GM19438 (cell line): ENCODE measurements at regions not wholly inside any gene's neighbourhood (a gene's known extent, or its start where the extent isn't known, plus 50 kb on each side); places are given as distances from the start of the nearest gene placed in this dataset.
A peak's percentile ranks its signal among the peaks of the same experiment; 100 is the strongest.
"Not testable (repeated sequence)": the region's sequence is repeated elsewhere in the genome, so short reads cannot be mapped to it uniquely, and the experiment has no call there.

Source experiments
- ATAC-seq: cut with Tn5 transposase; IDR thresholded peaks from one replicate; pipeline ENCODE4 v1.9.1; 2021; ENCODE audit warnings: low read depth; ENCODE audit not compliant: unreplicated experiment

DNA sequence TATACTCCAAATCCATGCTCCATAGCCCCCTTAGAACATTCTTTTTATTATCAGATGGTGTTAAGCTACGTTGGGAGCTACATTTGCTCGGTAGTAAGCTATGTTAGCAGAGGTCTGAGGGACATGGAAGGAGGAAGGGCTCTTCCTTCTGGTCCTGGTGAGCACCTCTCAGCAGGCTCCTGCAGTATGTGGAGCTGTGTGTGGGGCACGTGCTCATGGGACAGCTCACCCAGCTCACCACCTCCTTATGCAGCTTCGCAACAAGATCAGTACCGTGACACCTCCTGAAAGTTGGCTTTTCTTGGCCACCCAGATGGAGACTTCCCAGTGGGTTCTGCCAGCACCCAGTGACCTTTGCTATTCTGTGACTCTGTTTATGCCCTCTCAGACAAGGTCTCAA is 400.5 kb upstream of the SLC10A2 start:
- no peak for ATAC-seq

DNA sequence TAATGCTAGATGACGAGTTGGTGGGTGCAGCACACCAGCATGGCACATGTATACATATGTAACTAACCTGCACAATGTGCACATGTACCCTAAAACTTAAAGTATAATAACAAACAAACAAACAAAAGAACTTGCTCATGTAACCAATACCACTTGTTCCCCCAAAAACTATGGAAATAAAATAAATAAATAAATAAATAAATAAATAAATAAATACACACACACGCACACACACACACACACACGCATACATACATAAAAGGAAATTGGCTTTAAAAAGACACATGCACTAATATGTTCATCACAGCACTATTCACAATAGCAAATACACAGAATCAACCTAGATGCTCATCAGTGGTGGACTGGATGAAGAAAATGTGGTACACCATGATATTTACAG is 394.0 kb upstream of the SLC10A2 start:
- not testable (repeated sequence) for ATAC-seq

DNA sequence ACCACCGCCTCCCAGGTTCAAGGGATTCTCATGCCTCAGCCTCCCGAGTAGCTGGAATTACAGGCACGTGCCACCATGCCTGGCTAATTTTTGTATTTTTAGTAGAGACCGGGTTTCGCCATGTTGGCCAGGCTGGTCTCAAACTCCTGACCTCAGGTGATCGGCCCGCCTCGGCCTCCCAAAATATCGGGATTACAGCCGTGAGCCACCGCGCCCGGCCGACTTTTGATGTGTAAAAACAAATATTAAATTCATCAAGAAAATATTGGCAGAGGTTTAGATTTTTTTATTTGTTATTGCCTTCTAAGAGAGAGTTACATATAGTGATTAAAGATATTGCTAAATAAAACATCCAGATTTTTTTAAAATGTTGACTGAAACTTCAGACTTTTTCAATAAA is 390.8 kb upstream of the SLC10A2 start:
- ATAC-seq, result not testable (repeated sequence)

DNA sequence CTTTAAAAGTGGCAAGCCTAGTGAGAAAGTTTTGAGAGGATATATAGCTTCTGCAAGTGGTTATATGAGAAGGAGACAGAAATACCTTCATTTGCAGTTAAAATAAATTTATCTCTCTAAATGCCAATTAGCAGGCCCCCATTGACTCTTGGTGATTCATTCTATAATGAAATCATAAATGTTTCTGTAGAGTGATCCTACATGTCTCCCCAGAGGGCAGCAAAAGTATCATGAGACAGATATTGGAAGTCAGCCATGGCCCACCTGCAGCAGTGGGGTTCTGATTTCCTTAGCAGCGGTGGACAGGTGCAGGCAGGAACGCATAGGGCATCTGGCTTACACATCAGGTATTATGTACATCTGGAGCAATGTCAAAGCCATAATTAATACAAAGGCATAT is 385.4 kb upstream of the SLC10A2 start:
- no peak for ATAC-seq

DNA sequence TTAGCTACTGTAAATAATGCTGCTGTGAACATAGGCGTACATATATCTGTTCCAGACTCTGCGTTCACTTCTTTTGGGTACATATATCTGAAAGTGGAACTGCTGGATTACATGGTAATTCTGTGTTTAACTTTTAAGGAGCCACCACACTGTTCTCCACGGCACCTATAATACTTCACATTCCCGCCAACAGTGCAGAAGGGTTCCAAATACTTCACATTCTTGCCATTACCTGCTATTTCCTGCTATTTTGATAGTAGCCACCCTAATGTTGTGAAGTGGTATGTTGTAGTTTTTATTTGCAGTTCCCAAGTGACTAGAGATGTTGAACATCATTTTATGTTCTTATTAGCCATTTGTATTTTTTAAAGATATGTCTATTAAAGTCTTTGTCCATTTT is 377.4 kb upstream of the SLC10A2 start:
- ATAC-seq, result no peak

DNA sequence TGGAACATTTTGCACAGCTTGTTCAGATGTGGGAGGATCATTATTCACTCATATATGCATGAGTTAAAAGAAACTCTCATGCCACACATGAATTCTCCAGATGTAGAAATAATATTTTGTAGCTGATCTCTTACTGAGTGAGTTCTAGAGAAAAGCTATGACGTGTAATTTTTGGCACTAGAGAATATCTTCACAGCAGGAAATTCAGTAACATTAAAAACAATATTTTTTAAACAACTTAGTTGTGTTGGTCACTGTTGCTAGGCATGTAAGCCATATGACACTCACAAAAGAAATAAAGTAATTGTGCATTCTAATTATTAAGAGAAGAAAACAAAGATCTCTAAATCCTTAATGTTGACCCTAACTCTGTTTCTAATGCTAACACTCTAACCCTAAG is 371.4 kb upstream of the SLC10A2 start:
- no peak for ATAC-seq

DNA sequence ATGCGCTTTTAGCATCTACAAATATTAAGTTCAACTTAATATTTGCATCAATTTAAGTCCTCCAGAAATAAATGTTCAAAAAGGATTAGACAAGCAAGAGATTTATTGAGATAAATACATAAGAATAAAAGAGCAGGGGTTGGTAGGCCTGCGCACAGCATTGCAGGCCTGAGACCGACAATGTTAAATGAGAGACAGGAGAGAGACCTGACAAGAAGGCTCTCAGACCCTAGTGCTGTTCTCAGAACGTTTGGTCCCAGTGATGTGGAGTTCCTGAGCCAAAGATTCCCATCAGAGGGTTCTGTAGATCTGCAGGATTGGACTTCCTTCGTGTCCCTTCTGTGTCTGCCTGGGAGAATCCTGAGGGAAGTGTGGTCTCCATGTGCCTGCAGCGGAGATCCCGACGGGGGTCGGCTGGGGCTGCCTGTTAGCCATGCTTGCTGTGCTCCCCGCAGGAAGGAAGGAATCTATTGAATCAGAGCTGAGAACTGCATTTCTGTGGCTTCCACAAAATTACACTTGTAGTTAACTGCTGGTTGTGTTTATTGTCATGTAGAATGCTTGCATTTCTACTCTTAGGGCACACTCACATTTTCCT is 369.9 kb upstream of the SLC10A2 start:
- no peak for ATAC-seq

DNA sequence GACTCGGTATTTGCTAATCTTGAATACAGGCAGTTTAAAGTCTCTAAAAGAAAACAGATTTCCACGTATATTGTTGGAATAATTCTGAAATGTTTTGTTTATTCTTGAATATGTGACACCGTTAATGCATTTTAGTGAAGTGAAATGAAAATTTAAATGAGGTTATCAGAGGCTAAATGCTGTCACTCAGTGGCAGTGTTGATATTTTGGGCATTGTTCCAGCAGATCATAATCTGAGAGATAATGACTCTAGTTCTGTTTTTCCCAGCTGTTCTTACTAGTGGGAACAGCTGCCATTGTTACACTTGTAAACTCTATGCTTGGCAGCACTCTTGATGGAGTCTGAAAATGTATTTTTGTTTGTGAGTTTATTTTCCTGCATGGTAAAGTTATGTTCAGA is 365.6 kb upstream of the SLC10A2 start:
- ATAC-seq, result no peak

DNA sequence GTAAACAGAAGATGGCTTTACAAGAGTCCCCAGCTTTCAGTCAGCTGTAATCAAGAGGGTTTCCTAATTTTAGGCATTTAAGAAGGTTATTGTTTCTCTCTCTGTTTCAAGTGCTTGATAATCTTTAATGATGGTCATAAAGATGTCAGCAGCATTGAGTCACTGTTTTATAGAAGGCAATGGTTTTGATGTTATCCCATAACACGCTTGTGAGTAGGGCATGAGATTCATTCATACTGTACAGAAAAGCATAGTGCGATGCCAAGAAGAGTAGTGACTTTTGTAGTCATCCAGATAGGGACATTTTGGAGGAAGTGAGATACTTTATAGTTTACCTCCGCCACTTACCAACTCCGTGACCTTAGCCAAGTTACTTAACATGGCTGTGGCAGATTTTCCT is 364.2 kb upstream of the SLC10A2 start:
- no peak for ATAC-seq

DNA sequence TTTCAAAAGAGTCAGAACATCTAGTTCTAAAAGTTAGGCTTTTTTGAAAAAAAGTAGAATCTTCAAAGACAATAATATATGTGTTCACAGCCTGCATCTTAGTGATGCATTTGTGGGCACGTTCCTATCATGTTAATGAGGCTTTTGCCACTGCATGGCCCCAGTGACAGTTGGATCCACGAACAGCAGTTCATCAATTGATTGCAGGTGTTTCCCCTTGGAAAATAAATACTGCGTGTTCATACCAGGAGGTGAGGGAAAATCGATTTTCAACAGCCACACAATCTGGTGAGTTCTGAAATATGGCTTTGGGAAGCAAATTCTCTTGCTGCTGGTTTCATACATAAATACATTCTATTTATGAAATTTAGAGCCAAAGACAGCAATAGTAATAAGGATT is 343.8 kb upstream of the SLC10A2 start:
- ATAC-seq, result no peak

DNA sequence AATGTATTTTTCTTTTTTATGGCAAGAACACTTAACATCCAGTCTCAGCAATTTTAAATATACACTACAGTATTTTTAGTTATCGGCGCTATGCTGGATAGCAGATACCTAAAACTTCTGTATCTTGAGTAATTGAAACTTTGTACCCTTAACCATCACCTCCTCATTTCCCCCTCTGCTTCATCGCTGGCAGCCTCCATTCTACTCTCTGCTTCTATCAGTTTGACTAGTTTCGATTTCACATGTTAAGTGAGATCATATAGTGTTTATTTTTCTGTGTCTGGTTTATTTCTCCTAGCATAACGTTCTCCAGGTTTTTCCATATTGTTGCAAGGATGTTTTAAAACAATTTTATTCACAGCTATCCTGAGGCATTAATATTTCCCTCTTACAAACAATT is 340.8 kb upstream of the SLC10A2 start:
- ATAC-seq, result no peak

DNA sequence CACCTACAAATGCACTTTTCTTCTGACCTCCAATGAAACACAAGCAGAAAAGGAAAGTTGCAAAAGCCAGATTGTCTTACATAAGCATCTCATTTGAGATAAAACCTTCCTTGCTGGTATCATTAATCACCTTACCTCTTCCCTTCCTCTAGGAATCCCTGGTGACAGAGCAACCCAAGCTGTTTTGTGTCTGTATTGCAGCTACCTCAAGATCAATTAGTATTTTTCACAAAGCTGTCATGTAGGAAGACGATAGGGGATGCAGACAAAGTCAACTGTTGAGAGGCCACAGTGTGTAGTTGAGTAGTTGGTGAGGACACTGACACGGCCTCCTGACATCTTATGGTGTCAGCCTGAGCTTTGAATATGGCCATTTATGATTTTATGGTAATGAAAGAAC is 339.1 kb upstream of the SLC10A2 start:
- no peak for ATAC-seq

DNA sequence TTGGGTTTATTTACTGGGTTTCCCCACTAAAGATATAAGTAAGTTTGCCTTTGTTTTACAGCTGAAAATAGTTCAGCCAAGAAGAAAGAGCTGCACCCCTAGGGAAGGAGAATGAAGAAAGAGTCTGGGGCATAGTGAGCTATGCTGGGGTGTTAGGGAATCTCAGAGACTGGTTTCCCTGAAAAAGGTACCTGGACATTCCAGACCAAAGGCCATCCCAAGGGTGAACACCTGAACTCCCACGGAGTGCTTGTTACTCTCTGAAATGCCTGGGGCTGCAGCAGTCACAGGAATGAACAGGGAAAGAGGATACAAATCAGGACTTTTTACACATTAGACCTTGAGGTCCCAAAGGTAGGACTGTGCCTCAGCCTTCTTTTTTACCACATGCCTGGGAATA is 337.6 kb upstream of the SLC10A2 start:
- no peak for ATAC-seq

DNA sequence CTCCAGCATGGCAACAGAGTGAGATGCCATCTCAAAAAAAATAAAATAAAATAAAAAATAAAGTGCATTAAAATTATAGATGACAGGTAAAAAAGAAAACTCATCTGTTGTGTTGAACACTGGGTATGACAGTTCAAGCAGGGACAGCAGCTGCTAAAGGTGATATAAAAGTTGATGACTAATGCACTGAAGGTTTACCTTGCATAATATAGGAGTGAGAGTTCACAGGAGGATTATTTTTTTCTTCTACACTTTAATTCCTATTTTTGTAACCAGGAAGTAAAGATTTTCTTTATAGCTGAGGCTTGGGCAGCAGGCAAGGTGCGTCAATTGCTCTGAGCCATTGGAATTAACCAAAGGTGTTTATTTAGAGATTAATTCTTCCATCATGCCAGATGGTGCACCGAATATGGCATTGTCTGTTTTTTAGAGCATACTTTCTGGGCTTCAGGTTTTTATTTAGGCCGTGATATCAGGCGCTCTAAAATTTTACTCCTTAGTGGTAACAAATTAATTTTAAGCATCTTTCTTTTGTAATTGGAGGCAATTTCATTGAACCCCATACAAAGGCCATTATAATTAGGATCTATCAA is 337.0 kb upstream of the SLC10A2 start:
- no peak for ATAC-seq

DNA sequence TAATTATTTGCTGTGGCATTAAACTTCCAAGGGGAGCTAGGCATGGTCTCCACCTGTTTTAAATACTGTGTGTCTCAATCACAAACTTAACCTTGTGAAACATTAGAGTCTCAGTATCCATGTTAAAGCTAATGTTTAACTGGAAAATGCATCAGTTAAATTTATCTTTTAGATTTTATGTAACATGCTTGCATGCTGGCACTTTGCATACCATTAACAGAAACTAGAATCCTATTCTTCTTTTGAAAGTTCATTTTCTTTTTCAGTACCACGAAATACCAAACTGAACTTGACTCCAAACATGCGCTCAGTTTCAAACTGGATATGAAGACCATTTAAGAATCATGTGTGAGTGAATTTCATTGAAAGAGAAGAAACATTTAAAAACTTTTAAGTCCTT is 328.9 kb upstream of the SLC10A2 start:
- ATAC-seq, result peak; percentile 77

DNA sequence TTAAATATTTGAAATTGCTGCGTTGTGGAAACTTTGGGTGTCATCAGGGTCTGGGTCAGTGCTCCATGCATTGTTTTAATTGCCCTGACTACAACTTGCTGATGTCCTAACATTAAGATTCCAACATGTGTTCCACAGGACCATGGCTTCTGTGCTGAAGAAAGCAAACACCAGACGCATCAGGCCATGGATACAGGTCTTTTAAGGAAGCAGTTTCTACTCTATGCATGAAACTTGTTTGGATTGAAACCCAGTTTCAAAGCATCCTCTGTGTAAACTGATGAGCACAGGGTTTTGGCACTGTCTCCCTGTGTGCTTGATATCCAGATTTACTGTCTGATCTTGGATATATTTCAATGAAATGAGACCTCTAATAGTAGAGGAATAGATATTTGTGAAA is 328.4 kb upstream of the SLC10A2 start:
- no peak for ATAC-seq

DNA sequence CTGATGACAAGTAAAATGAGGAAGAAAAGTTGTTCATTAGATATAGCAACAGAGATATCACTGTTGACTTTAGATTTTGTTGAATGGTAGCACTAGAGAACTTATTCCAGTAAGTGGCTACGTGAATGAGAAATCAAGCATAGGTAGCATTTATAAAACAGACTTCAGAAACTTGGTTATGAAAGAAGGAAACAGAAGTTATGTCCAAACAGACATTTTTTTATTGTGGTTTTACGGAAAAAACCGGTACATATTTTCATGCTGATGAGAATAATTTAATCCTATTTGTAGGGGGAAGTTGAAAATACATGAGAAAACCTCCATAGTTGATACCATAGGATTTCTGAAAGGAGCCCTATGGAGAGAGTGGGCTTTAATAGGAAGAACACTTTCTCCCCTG is 325.7 kb upstream of the SLC10A2 start:
- no peak for ATAC-seq

DNA sequence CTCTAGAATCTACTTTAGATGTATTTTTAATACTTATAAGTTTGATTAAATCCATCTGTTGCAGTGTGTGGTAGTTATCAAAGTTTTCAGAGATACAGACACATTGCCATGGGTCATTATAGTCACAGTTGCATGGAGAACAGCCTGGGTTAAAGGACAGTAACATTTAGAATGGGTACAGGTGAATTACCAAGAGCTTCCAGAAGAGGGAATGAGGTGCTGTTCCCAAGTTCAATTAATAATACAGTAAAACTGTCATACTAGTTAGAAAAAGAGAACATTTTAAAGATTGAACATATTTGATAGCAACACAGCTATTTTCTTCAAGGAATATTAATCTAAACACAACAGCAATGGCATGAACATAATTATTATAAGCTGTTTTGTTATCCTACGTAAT is 322.6 kb upstream of the SLC10A2 start:
- ATAC-seq, result no peak

DNA sequence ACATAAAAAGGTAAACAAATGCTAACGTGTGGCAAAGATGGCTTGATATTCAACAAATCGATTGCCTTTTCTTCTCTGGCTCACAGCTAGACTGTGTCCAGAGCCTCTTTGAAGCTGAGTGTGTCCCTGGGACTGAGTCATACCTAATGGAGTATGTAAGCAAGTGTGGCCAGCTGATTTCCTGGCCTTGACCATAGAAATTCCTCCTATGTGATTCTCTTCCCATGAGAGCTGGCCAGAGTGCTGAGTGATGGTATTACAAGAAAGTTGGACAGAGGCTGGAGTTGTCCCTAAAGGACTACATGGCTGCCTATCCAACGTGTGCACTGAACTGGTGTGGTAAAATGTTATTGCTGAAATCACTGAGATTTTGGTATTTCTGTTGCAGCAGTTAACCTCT is 320.1 kb upstream of the SLC10A2 start:
- no peak for ATAC-seq

DNA sequence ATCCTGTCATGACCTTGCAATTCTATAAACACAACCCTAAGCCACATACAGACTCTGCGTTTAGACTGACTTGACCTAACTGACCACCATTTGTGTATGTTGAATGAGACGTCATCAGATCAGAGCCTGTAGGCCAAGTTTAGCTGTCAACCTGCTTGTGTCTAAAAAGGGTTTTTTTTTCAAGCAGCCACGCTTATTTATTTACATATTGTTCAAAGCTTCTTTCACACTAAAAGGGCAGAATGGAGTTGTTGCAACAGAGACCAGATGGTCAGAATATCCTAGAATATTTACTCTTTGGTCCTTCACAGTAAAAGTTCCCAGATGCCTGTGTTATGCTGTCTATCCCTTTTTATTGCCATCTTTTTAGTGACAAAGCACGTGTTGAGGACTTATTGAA is 307.7 kb upstream of the SLC10A2 start:
- ATAC-seq, result no peak

DNA sequence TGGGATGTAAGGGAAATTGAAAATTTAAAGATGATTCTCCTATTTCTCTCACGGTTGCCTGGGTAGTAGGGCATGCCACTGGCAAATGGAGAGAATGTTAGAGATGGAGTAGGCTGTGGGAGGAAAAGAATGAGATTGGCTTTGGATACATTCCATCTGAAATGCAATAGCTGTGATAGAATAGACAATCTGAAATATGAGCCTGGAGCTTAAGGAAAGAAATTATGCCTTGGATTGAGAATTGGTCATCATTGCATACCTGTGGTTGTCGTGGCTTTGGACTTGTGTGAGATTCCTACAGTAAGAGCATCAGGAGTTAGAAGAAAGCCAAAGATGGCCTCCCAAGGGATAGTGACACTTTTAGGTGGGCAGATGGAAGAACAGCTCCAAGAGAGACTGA is 305.1 kb upstream of the SLC10A2 start:
- ATAC-seq, result no peak

DNA sequence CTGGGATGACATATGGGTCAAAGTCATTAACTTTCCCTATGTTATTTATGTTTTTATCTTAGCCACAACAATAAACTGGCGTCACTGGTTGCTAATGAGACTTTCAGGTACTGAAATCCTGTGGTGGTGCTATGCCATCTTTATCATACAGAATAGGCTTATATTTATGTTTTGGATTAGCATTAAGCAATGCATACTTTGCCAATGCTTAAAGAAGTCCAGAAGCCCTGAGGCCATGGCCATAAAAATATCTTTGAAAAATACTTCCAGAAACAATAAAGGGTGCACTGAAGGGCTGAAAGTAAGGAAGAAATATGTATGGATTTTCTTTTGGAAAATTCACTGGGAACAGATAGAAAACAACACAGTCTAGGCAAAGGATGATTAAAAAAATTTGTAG is 304.6 kb upstream of the SLC10A2 start:
- no peak for ATAC-seq
